Cardiac muscle cell (in vitro differentiated cells and primary cell): ENCODE measurements at regions not wholly inside any gene's neighbourhood (a gene's known extent, or its start where the extent isn't known, plus 50 kb on each side); places are given as distances from the start of the nearest gene placed in this dataset.

Experiments
- DNase-seq, 2 donors: peaks; one replicate each; pipeline versions ENCODE4 v3.0.0 to v3.0.0-alpha.2; 2010 to 2017; ENCODE audit warnings: low read depth in 1 of 2, low spot score in 1 of 2
- H3K27ac ChIP-seq: fragments of 200-600 bp; sonication (generic); 2 replicates; pipeline ENCODE4 v1.5.1; 2016
- H3K27me3 ChIP-seq: fragments of 200-600 bp; sonication (generic); 2 replicates; pipeline ENCODE4 v1.6.0; 2016; ENCODE audit warnings: control low read depth
- H3K36me3 ChIP-seq: fragments of 200-600 bp; sonication (generic); 2 replicates; pipeline ENCODE4 v1.5.1; 2016; ENCODE audit warnings: control low read depth
- H3K4me1 ChIP-seq: fragments of 200-600 bp; sonication (generic); 2 replicates; pipeline ENCODE4 v1.8.1; 2017; ENCODE audit warnings: low read depth, mild to moderate bottlenecking, mixed run types
- H3K4me3 ChIP-seq: fragments of 200-600 bp; sonication (generic); 2 replicates; pipeline ENCODE4 v1.5.1; 2016; ENCODE audit warnings: mild to moderate bottlenecking
- H3K9me3 ChIP-seq: fragments of 200-600 bp; sonication (generic); 2 replicates; pipeline ENCODE4 v1.5.1; 2017; ENCODE audit warnings: low read depth, mild to moderate bottlenecking, control low read depth
- TF ChIP-seq, protein P1 (sequence below): IDR thresholded peaks from 2 replicates; pipeline ENCODE4 v1.5.1; 2012; ENCODE audit warnings: low read depth, mild to moderate bottlenecking, low read length

DNA sequence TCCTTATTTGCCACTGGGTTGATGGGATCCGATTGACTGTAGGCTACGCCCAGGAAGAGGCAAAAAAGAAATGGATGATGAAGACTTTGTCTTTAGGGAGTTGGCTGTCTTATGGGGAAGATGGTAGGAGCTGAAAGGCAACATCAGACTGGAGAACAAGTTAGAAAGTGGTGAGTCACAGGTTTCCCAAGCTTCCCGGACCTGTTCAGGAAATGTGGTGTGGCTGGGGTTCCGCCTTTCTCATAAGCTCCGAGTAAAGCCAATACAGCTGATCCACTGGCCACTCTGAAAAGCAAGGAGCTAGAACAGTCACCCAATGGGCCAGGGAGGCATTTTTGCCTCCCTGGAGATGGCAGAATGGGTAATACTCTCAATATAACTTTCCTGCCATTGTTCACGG is 194.5 kb downstream of the SNX19 start:
- TF ChIP-seq, protein P1, sequence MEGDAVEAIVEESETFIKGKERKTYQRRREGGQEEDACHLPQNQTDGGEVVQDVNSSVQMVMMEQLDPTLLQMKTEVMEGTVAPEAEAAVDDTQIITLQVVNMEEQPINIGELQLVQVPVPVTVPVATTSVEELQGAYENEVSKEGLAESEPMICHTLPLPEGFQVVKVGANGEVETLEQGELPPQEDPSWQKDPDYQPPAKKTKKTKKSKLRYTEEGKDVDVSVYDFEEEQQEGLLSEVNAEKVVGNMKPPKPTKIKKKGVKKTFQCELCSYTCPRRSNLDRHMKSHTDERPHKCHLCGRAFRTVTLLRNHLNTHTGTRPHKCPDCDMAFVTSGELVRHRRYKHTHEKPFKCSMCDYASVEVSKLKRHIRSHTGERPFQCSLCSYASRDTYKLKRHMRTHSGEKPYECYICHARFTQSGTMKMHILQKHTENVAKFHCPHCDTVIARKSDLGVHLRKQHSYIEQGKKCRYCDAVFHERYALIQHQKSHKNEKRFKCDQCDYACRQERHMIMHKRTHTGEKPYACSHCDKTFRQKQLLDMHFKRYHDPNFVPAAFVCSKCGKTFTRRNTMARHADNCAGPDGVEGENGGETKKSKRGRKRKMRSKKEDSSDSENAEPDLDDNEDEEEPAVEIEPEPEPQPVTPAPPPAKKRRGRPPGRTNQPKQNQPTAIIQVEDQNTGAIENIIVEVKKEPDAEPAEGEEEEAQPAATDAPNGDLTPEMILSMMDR: no peak
- DNase-seq: peak in 1 of 2 donors; percentile 81
- Histone ChIP-seq H3K36me3 (no peaks in the 10 kb centered on the region), H3K4me3 (no peak overlapping the region), H3K27me3 (no peaks in the 10 kb centered on the region), H3K4me1 (peaks cover 21% of the 10 kb centered on the region), H3K9me3 (no peaks in the 10 kb centered on the region), H3K27ac (no peak overlapping the region)

DNA sequence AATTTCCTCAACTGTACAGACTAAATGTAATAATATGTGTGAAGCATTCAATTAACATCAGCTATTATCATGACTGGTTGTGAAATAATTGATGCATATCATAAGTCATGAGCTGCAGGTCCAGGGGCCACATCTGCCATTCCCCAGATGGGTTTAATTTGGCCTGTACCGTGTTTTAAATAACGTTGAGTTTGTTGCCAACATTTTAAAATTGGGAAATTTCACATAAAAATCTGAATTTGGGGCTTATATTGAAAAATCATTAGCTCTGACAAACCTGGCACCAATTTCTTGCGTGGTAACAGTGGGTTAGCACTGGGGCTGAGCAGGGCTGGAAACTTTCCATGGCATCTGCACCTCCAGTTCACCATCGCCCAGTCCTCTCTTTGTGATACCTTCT is 193.9 kb downstream of the SNX19 start:
- DNase-seq: no peak
- Histone ChIP-seq H3K9me3 (no peaks in the 10 kb centered on the region), H3K27me3 (no peaks in the 10 kb centered on the region), H3K4me1 (peaks cover 21% of the 10 kb centered on the region), H3K27ac (no peak overlapping the region), H3K4me3 (no peak overlapping the region), H3K36me3 (no peaks in the 10 kb centered on the region)
- TF ChIP-seq, protein P1: no peak

DNA sequence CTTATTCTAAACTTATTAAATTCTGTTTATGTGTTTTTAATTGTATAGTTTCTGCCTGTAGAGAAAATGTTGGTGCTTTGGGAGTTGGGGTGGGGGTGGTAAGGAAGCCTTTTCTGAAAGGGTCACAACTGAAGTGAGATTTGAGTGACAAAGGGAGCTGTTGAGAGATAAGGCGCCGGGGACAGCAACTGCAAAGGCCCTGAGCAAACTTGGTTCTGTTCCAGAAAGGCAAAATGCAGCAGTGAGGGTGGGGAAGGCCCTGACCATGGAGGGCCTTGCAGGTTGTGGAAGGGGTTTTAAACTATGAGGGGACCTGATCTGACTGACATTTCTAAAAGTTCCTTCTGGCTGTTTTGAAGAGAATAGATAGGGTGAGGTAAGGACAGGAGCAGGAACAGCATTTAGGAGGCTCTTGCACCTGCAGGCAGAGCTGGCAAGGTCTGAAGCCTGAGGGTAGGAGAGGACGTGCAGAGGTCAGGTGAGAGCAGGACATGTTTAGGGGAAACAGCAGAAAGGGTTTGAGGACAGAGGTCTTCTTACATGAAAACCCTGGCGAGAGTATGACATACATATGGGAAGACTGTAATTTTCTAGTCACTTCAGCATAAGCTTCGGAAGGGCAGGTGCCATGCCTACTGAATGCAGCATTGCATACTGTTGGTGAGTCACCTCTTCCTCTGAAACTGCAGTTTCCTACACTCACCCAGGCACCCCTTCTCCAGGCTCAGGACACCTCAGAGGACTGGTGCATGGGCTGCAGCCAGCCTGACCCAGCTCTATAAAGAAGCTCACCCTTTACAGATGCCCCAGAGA is 190.7 kb downstream of the SNX19 start:
- Histone ChIP-seq H3K4me1 (peaks cover 21% of the 10 kb centered on the region), H3K36me3 (no peaks in the 10 kb centered on the region), H3K27me3 (no peaks in the 10 kb centered on the region), H3K4me3 (no peak overlapping the region), H3K9me3 (no peaks in the 10 kb centered on the region), H3K27ac (peak overlapping the region; percentile 39)
- DNase-seq: peak in 1 of 2 donors; percentile 64
- TF ChIP-seq, protein P1: no peak

DNA sequence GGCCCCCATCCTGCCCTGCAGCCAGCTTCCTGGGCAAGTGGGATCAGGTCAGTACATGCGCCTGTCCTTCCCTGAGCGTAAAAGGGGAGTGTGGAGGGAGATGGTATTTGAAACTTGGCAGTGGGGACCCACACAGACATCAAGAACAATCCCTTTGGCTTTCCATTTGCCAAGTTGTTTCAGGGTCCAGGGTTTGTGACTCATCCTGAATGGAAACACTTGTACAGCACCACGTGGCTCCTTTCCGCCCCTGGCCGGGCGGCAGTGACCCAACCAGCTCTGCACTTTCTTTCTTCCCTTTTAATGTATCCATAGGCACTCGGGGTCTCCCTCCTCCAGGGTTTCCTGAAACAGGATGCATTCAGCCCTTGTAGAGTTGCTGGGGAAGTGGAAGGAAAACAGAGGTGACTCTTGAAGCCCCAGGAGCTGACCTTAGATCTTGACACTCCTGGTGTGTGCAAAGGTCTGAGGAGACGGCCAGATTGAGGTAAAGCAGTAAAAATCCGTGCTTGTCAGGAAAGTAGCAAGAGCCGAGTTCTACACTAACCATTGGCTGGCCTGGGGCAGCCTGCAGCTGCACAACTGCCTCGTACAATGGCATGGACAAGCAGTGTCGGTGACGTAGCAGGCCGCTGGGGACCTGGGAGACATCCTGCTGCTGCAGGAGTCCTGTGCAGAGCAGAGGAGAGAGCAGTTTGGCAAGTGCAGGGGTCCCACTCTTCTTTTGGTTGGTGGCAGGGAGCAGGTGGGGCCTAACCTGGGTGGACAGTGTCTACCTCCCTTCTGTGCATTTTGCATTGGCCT is 189.8 kb downstream of the SNX19 start:
- H3K27me3 ChIP-seq: no peaks in the 10 kb centered on the region
- H3K9me3 ChIP-seq: no peaks in the 10 kb centered on the region
- peaks cover 21% of the 10 kb centered on the region for H3K4me1 ChIP-seq
- no peak overlapping the region for H3K4me3 ChIP-seq
- H3K27ac ChIP-seq: no peak overlapping the region
- DNase-seq: peak in 1 of 2 donors; percentile 78
- H3K36me3 ChIP-seq: no peaks in the 10 kb centered on the region
- TF ChIP-seq, protein P1: no peak

DNA sequence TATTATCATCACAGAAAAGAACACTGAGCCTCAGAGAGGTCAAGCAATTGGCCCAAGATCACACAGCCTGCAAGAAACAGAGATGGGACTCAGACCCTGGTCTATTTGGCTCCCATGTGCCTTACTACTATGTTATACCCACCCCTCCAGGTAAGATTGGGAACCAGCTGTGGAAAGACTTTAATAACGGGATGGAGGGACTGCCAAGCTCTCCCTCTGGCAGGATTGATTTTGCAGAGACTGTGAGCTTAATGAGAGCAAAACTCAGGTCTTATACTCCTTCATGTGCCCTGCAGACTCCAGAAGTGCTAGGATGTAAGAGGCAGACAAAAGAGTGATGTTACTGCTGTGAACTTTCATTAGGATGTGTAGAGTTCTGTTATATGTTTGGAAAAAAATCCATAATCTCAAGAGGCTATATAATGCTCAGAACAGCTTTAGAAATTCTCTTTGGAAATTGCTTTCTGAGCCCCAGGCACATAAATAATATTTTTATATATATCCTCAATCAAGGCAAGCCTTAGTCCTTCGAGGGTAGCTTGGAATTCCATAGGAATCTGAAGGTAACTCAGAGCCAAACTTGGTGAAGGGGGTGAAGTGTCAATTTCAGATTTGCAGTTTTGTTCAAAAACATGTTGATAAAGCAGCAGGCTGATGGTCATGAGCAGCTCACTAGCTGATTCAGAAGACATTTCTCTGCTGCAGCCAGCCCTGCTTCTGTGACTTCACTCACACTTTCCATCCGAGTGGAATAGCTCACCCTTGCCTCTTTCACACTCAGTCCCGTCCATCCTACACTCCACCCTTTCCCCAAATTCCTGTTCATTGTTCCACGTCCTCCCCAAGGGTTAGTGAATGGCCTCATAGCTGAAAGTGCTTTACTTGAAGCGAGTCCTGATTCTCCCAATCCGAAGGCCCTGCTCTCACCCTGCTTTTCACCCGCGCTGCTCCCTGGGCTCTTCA is 188.8 kb downstream of the SNX19 start:
- H3K27ac ChIP-seq: no peak overlapping the region

More for the DNA sequence above, 188.8 kb downstream of the SNX19 start:
- H3K4me1 ChIP-seq: peaks cover 21% of the 10 kb centered on the region
- TF ChIP-seq, protein P1: no peak
- H3K27me3 ChIP-seq: no peaks in the 10 kb centered on the region
- no peak for DNase-seq
- no peak overlapping the region for H3K4me3 ChIP-seq
- no peaks in the 10 kb centered on the region for H3K9me3 ChIP-seq
- H3K36me3 ChIP-seq: no peaks in the 10 kb centered on the region
